H1 (cell line): ENCODE measurements at regions not wholly inside any gene's neighbourhood (a gene's known extent, or its start where the extent isn't known, plus 50 kb on each side); places are given as distances from the start of the nearest gene placed in this dataset.

ENCODE experiments used
- CEBPB ChIP-seq: IDR thresholded peaks from 2 replicates; pipeline ENCODE4 v1.6.1; 2012; ENCODE audit warnings: low read depth, low read length
- RNF2 ChIP-seq: fragments of 200-900, 300-1000 bp; sonication (generic); IDR thresholded peaks from 2 replicates; pipeline ENCODE4 v1.7.1; 2016; ENCODE audit warnings: borderline replicate concordance, low read depth, mild to moderate bottlenecking, antibody characterized with exemption, low read length; ENCODE audit not compliant: poor library complexity, severe bottlenecking; ENCODE audit errors: missing control alignments
- SUZ12 ChIP-seq: fragments of 200-600 bp; sonication (generic); IDR thresholded peaks from 2 replicates; pipeline ENCODE4 v1.6.1; 2012; ENCODE audit warnings: mild to moderate bottlenecking, inconsistent platforms, low read length, moderate library complexity, mixed read lengths

DNA sequence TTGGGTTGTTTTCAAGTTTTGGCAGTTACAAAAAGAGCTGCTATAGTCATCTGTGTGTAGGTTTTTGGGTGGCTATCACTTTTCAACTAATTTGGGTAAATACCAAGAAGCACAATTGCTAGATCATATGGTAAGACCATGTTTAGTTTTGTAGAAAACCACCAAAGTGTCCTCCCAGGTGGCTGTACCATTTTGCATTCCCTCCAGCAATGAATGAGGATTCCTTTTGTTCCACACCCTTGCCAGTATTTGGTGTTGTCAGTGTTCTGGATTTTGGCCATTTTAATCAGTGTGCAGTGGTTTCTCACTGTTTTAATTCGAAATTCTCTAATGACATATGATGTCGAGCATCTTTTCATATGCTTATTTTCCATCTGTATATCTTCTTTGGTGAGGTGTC is 457.5 kb upstream of the ARID1B start (continued):
- TF ChIP-seq RNF2 (no peak), CEBPB (no peak), SUZ12 (no peak)
